GM23248 (cell line): ENCODE measurements at regions not wholly inside any gene's neighbourhood (a gene's known extent, or its start where the extent isn't known, plus 50 kb on each side); places are given as distances from the start of the nearest gene placed in this dataset.

Experiments used
- DNase-seq: peaks from one replicate; pipeline ENCODE4 v3.0.0-alpha.2; 2015
- H2AFZ ChIP-seq: fragments of 200-600 bp; sonication (generic); 2 replicates; pipeline ENCODE4 v1.6.1; 2016; ENCODE audit warnings: antibody characterized with exemption
- H3F3A ChIP-seq: fragments of 200-600 bp; sonication (generic); 2 replicates; pipeline ENCODE4 v1.6.1; 2016; ENCODE audit warnings: mild to moderate bottlenecking, antibody characterized with exemption, mixed run types; ENCODE audit not compliant: insufficient read depth
- H3K27ac ChIP-seq: fragments of 200-600 bp; sonication (generic); 2 replicates; pipeline ENCODE4 v1.5.1; 2016; ENCODE audit warnings: mild to moderate bottlenecking
- H3K27me3 ChIP-seq: fragments of 200-600 bp; sonication (generic); replicated peaks from 2 replicates; pipeline ENCODE4 v1.6.1; 2016; ENCODE audit warnings: mild to moderate bottlenecking; ENCODE audit not compliant: insufficient read depth
- H3K36me3 ChIP-seq: fragments of 200-600 bp; sonication (generic); 2 replicates; pipeline ENCODE4 v1.6.1; 2016; ENCODE audit warnings: low read depth, mild to moderate bottlenecking
- H3K4me1 ChIP-seq: fragments of 200-600 bp; sonication (generic); 2 replicates; pipeline ENCODE4 v1.6.1; 2016; ENCODE audit warnings: mild to moderate bottlenecking; ENCODE audit not compliant: insufficient read depth
- H3K4me2 ChIP-seq: fragments of 200-600 bp; sonication (generic); one replicate; pipeline ENCODE4 v1.6.1; 2016; ENCODE audit warnings: mild to moderate bottlenecking; ENCODE audit not compliant: unreplicated experiment
- H3K4me3 ChIP-seq: fragments of 200-600 bp; sonication (generic); 2 replicates; pipeline ENCODE4 v1.5.1; 2016; ENCODE audit warnings: mild to moderate bottlenecking
- H3K79me2 ChIP-seq: fragments of 200-600 bp; sonication (generic); 2 replicates; pipeline ENCODE4 v1.6.1; 2016; ENCODE audit warnings: mild to moderate bottlenecking; ENCODE audit not compliant: insufficient read depth
- H3K9ac ChIP-seq: fragments of 200-600 bp; sonication (generic); 2 replicates; pipeline ENCODE4 v1.6.1; 2016; ENCODE audit warnings: mild to moderate bottlenecking
- H3K9me2 ChIP-seq: fragments of 200-600 bp; sonication (generic); 2 replicates; pipeline ENCODE4 v1.6.1; 2016; ENCODE audit warnings: mixed run types, mild to moderate bottlenecking, moderate library complexity; ENCODE audit not compliant: insufficient read depth
- H3K9me3 ChIP-seq: fragments of 200-600 bp; sonication (generic); one replicate; pipeline ENCODE4 v1.6.1; 2017; ENCODE audit warnings: low read depth
- H4K20me1 ChIP-seq: fragments of 200-600 bp; sonication (generic); 2 replicates; pipeline ENCODE4 v1.6.0; 2016; ENCODE audit not compliant: insufficient read depth
- EZH2 ChIP-seq: fragments of 200-600 bp; sonication (generic); IDR thresholded peaks from 2 replicates; pipeline ENCODE4 v1.6.1; 2018; ENCODE audit warnings: antibody characterized with exemption, mild to moderate bottlenecking; ENCODE audit not compliant: insufficient read depth, poor library complexity, severe bottlenecking
- EZH2phosphoT487 ChIP-seq: fragments of 200-600 bp; sonication (generic); IDR thresholded peaks from 2 replicates; pipeline ENCODE4 v1.6.1; 2018; ENCODE audit warnings: antibody characterized with exemption, moderate library complexity, mild to moderate bottlenecking, low read depth; ENCODE audit not compliant: insufficient read depth
- WGBS, 2 experiments: methylation state at CpG; one replicate each; pipeline ENCODE4 v1.1.6; 2015 to 2017; ENCODE audit warnings: low lambda C conversion rate in 2 of 2, low coverage in 1 of 2; ENCODE audit errors: missing lambda C conversion rate in 2 of 2; 5-methylcytosine and 5-hydroxymethylcytosine counted together
- in situ Hi-C: fragments of 300-500 bp; cut with MboI; formaldehyde crosslinking; loops from 2 replicates; pipeline ENCODE4 v1.15.0; 2020

GRCh38 chr20:48528346-48528745 is 299.5 kb downstream of the PREX1 start:
- Histone ChIP-seq H3K79me2 (no peaks in the 10 kb centered on the region), H3K27ac (no peak overlapping the region), H3K27me3 (no peaks in the 10 kb centered on the region), H3K9me2 (no peaks in the 10 kb centered on the region), H4K20me1 (no peaks in the 10 kb centered on the region), H2AFZ (no peak overlapping the region), H3K9ac (no peak overlapping the region), H3K4me2 (no peak overlapping the region), H3K9me3 (no peaks in the 10 kb centered on the region), H3F3A (no peaks in the 10 kb centered on the region), H3K4me1 (no peaks in the 10 kb centered on the region), H3K36me3 (no peaks in the 10 kb centered on the region), H3K4me3 (no peak overlapping the region)
- 60 to 61% methylated on average over 7 of the region's 7 CpGs for WGBS, 2 experiments
- DNase-seq: no peak
- in situ Hi-C loops: no loop called here
- TF ChIP-seq EZH2: no peak
- TF ChIP-seq EZH2phosphoT487: no peak

GRCh38 chr20:48527771-48528170 is 300.0 kb downstream of the PREX1 start:
- H3K27me3 ChIP-seq: no peaks in the 10 kb centered on the region
- WGBS, 2 experiments: 54 to 60% methylated on average over 11 of the region's 11 CpGs
- no peaks in the 10 kb centered on the region for H3K36me3 ChIP-seq

GRCh38 chr20:48526936-48527335 is 300.9 kb downstream of the PREX1 start:
- Histone ChIP-seq H3F3A (no peaks in the 10 kb centered on the region), H4K20me1 (no peaks in the 10 kb centered on the region), H3K27me3 (no peaks in the 10 kb centered on the region), H3K4me2 (no peak overlapping the region), H3K79me2 (no peaks in the 10 kb centered on the region), H3K9ac (no peak overlapping the region), H3K9me3 (no peaks in the 10 kb centered on the region), H3K36me3 (no peaks in the 10 kb centered on the region), H3K4me1 (no peaks in the 10 kb centered on the region), H2AFZ (no peak overlapping the region), H3K4me3 (no peak overlapping the region), H3K9me2 (no peaks in the 10 kb centered on the region), H3K27ac (no peak overlapping the region)
- no peak for TF ChIP-seq EZH2
- TF ChIP-seq EZH2phosphoT487: no peak
- in situ Hi-C loops: no loop called here
- WGBS, 2 experiments: 18% methylated on average over 9 of the region's 9 CpGs
- no peak for DNase-seq

More at GRCh38 chr20:48527771-48528170, 300.0 kb downstream of the PREX1 start:
- H3K9ac ChIP-seq: no peak overlapping the region
- H3K4me1 ChIP-seq: no peaks in the 10 kb centered on the region
- in situ Hi-C loops: no loop called here
- no peaks in the 10 kb centered on the region for H4K20me1 ChIP-seq
- no peaks in the 10 kb centered on the region for H3F3A ChIP-seq
- TF ChIP-seq EZH2 (no peak), EZH2phosphoT487 (no peak)
- H3K9me2 ChIP-seq: no peaks in the 10 kb centered on the region
- no peak overlapping the region for H3K4me2 ChIP-seq
- DNase-seq: no peak
- H2AFZ ChIP-seq: no peak overlapping the region
- no peaks in the 10 kb centered on the region for H3K79me2 ChIP-seq
- H3K4me3 ChIP-seq: no peak overlapping the region
- no peaks in the 10 kb centered on the region for H3K9me3 ChIP-seq
- H3K27ac ChIP-seq: no peak overlapping the region

- Histone ChIP-seq H3K36me3 (no peaks in the 10 kb centered on the region), H3K27me3 (no peaks in the 10 kb centered on the region), H3K9me2 (no peaks in the 10 kb centered on the region), H3K4me3 (no peak overlapping the region), H3K4me1 (no peaks in the 10 kb centered on the region), H3K27ac (no peak overlapping the region), H4K20me1 (no peaks in the 10 kb centered on the region), H3K9me3 (no peaks in the 10 kb centered on the region), H3K79me2 (no peaks in the 10 kb centered on the region), H3F3A (no peaks in the 10 kb centered on the region), H3K4me2 (no peak overlapping the region), H2AFZ (no peak overlapping the region), H3K9ac (no peak overlapping the region)
- 28% methylated on average over 2 of the region's 2 CpGs for WGBS, 2 experiments
- TF ChIP-seq EZH2phosphoT487: no peak
- TF ChIP-seq EZH2: no peak
- no peak for DNase-seq
- in situ Hi-C loops: no loop called here
These were observed 302.4 kb downstream of the PREX1 start for GRCh38 chr20:48525400-48525799.

- DNase-seq: no peak
- Histone ChIP-seq H3K36me3 (no peaks in the 10 kb centered on the region), H3K9me2 (no peaks in the 10 kb centered on the region), H4K20me1 (no peaks in the 10 kb centered on the region), H2AFZ (no peak overlapping the region), H3F3A (no peaks in the 10 kb centered on the region), H3K4me1 (no peaks in the 10 kb centered on the region), H3K27ac (no peak overlapping the region), H3K79me2 (no peaks in the 10 kb centered on the region), H3K27me3 (no peaks in the 10 kb centered on the region), H3K9ac (no peak overlapping the region), H3K9me3 (no peaks in the 10 kb centered on the region), H3K4me2 (no peak overlapping the region), H3K4me3 (no peak overlapping the region)
- TF ChIP-seq EZH2phosphoT487 (no peak), EZH2 (no peak)
- in situ Hi-C loops: no loop called here
- WGBS, 2 experiments: 43 to 58% methylated on average over 5 of the region's 5 CpGs
These were observed 303.2 kb downstream of the PREX1 start for GRCh38 chr20:48524582-48524981.
